Embryonic facial prominence (tissue), 1 donor: ENCODE measurements at regions not wholly inside any gene's neighbourhood (a gene's known extent, or its start where the extent isn't known, plus 50 kb on each side); places are given as distances from the start of the nearest gene placed in this dataset.
"Not testable (repeated sequence)": the region's sequence is repeated elsewhere in the genome, so short reads cannot be mapped to it uniquely, and the experiment has no call there.

ENCODE experiments used
- DNase-seq: peaks from one replicate; pipeline ENCODE4 v3.0.0-alpha.2; 2016; ENCODE audit errors: extremely low spot score

DNA sequence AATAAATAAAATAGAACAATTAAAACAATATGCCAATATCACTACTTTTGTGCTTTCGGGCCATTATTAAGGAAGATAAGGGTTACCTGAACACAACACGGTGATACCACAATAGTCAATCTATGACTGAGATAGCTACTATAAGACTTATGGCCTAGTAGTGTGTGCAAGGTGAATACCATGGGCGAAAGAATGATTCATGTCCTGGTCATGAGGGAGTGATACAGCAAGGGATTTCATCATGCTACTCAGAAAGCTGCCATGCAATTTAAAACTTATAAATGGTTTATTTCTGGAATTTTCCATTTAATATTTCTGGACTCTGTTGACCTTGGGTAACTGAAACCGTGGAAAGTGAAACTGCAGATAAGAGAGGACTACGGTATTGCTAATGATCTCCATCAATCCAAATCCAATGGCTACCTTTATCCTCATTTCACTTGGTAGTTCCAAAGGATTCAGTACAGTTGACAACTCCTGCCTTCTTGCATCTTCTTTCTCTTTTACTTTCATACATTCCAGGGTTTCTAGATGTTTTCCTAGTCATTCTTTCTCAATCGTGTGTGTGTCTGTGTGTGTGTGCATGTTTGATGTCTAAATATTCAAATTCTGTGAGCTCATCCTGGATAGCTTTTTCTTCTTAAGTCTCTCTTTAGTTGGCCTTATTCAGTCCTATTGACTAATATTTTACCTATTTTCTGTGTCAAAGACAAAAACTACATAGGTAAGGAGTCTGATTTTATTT, 100.5 kb upstream of the MAGI2 start:
- DNase-seq: no peak

DNA sequence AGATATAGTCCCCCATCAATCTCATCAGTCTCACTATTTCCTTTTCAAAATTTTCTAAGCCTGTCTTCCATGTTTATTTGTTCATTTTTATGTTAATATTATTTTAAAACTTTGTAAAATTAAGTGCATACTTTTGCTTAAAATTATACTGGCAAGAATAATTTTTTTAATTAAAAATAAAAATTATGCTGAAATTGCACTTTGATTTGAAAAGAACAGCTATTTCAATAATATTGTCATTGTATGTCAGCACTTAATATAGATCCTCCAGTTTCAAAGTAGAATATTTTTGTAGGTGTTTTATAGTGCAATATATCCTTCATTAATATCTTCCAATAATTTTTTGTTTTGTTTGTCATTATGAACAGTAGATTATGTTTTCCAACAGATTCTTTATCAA, 99.0 kb upstream of the MAGI2 start:
- no peak for DNase-seq

DNA sequence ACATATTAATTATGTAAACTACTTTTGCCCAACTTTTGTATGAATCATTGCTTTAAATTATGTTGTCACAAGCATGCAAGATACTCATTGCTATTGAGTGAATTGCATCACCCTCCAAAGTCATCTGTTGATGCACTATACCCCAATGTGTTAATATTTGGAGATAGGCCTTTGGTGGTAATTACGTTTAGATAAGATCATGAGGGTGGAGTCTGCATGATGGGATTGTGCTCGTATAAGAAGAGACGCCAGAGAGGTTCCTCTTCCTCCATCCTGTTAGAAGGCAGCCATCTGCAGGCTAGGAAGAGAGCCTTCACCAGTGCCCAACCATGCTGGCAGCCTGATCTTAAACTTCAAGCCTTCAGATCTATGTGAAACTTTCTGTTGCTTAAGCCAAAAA, 95.3 kb upstream of the MAGI2 start:
- no peak for DNase-seq

DNA sequence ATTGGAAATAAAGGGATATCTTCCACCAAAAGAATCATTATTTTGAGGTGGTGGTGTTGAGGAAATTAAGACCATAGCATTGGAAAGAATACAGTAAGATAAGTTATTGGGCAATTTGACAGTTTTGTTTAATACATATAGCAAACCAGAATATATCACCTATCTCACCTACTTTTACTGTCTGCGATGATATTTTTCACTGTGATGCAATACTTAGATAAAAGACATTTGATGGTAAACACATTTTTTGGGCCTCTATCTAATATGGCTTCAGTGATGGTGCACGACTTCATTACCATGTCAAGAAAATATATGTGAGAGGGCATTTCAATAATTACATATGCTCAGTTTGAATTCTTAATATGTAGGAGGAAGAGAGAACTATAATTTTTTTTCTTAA, 93.7 kb upstream of the MAGI2 start:
- DNase-seq: no peak

DNA sequence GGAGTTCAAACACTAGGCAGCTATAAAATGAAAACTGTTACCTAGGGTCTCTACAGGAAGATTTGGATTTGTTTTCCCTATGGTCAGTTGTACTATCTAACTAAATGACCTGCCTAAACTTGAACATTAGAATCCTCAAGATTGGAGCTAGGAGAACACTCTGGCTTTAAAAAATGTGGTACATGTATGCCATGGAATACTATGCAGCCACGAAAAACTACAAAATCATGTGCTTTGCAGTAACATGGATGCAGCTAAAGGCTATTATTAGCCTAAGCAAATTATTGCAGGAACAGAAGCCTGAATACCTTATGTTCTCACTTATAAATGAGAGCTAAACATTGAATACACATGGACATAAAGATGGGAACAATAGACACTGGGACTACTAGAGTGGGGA, 87.1 kb upstream of the MAGI2 start:
- DNase-seq: no peak

DNA sequence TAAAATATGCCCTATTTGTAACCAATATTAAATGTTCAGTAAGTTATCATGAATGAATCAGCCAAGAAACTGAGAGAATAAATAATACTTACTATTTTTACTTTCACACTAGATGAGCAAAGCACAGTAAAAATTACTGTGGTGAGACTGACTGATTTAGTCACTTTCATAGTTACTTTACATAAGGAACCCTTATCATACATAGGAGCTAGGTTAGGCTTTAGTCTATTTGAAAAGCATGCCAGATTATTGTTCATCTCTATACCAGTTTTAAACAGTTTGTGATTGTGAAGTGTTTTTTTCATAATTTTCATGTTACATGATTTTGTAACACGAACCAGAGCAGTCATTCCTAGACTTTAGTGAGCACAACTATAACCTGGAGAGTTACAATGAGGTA, 80.7 kb upstream of the MAGI2 start:
- no peak for DNase-seq

DNA sequence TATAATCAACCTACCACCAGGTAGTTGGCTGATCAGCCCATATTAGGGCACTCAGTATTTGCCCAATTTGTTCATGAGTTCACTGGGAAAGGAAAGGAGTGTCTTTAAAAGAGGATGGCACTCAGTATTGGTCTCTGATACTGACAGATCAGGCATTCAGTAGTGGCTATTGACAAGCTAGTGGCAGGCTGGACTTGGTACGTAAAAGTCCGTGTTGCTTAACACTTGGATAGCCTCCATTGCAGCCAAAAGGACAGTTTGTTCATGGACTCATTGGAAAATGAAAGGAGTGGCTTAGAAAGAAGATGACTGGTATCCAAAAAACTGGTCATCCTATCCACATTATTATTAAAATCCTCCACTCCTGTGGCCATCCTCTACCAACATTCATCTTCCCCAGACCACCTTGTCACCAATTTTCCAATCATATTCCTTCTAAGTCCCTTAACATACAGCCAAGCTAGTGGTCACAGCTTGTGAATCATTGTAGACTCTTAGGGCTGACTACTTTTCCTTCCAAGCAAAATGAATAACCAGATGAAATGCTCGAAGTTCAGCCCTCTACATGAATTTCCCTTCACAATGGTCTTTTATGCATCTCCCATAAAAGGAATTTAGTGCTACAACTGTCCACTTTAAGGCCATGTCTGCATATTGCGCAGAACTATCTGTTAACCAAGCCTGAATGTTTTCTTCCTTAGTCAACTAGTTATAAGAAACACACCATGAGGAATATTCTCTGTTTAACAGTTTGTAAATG, 78.6 kb upstream of the MAGI2 start:
- DNase-seq: no peak

DNA sequence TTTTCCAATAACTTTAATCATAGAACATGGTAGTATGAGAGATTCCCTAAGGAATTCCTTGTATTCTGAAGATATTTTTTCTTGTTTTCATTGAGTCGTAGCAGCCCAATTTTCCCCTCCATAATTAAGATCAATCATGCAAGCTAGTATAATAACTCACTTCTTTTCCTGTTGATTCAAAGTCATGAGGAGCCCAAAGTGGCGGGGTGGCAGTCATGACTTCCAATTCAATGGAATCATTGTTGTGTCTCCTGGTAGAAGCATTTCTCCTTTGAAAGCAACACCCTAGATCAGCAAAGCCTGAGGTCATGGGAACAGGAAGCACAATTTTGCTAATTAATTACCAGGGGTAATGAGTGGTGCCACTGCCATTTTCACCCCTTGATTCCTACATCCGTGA, 77.6 kb upstream of the MAGI2 start:
- no peak for DNase-seq

DNA sequence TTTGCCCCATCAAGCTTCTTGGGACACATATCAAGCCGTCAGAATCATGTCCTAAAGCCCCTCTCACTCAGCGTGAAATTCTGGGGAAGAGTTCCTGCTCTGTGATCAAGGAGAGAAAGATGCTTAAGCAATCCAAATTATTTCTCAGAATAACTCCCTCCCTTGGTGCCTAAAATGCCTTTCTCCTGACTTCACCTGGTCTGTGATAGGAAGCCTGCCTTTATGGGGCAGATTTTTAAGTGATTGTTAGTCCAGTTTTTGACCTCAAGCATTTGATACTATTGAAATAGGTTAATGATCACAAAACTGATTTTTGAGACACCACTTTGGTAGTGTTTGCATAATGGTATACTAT, 76.4 kb upstream of the MAGI2 start:
- DNase-seq: no peak

DNA sequence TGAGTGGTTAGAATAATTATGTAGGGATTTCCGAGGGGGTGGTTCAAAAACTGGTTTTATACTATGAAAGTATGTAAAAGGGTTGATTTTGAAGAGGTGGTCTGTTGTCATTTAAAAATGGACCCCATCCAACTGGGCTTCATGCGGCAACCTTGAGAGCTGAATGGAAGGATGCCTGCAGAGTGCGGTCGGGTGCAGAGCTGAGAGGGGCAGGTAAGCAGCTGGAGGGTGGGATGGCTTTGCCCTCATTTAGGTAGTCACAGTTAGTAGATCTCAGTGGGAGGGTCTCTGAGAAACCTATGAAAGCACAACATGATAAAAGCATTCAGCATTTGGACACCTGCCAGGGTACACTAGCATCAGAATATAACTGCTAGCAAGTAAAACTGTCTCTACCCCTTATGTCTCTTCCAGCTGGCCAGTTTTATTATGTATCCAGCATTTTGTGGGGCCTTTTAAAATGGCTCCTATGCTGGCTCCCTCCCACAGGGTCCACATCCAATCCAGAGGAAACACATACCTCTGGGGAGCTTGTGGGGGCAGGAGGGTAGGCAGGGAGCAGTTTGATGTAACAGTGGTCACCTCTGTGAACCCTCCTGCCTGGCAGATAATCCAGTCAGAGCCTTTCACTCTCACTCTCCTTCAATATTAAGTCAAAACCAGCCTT, 75.9 kb upstream of the MAGI2 start:
- DNase-seq: no peak

DNA sequence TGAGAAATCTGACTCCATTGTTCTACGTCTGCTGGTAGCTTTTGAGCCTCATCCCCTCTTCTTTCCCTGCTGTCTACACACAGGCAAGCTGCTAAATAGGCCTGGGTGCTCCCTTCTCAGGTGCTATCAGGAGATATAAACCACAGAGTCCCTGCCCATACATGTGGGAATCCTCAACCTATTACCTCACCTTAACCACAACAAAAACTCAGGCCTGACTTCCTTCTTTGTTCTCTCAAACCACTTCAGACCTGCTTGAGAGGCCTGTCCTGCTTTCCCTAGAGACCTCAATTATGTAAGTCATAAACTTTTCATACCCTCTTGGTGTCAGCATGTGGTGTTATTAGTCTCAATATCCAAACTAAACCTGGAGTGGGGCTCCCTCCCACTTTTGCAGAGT, 75.0 kb upstream of the MAGI2 start:
- DNase-seq: no peak

DNA sequence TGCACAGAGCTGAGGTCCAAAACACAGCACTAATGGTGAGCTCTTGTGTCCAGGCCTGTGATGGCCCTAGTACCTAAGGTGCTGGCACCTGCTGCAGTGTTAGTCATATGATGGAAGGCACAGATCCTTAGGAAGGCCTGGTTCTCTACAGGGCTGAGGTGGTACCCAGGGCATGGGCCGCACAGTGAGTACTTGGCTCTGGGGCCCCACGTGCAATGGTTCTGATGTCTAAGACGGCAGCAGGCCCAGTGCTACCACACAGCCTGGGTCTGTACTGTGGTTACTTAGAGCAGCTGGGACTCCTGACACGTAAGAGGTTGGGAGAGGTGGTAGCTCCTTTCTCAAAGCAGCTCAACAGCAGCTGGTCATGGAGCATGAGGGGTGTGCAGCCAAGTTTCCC, 70.6 kb upstream of the MAGI2 start:
- DNase-seq: no peak

DNA sequence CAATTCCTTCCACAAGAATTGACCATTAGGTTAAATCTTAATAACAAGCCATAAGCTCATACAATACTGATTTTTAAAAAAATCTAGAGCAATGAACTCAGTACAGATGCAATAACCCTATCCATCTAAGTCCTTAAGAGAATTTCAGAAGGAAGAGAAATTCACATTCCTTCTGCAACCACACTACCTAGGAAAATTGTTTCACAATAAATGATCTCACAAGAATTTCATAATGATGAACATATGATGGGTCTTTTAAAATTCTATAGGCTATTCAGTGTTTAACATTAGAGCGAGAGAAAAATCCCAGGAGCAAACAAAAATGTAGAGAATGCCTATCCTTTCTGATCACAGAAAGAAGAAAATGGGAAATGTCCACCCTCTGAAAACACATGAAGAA, 70.0 kb upstream of the MAGI2 start:
- DNase-seq: no peak

DNA sequence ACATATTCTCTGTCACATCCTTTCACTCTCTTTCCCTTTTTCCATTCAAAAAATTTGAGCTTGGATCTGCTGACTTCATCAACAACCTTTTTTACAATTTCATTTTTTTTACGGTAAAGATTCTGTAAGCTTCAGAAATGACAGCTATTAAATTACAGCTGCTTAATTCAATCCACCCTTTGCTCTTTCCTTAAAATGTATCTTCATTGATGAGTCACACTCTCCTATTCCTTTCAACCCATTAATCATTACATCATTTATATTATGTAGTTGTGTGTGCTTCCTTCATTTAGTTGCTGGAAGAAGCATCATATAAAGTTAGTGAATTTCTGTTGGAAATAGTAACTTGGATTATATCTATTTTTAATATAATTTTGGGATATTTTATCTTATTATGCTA, 67.1 kb upstream of the MAGI2 start:
- DNase-seq: no peak

DNA sequence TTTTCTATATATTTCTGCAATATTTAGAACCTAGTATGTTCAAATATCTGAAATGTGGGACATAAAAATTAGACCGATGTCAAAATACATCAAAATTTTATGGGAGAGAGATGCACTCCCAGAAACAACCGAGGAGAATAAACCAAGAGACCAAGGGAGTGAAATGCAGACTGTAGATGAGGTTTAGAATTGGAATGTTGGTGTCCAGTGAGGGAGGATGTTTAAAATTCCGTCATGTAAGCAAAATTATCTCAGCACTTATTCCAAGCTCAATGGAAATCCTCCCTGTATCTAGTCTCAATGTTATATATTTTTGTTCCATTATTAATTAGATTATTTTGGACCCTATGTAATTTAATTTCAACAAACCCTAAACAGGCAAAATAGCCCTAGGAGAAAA, 61.9 kb upstream of the MAGI2 start:
- DNase-seq: no peak

DNA sequence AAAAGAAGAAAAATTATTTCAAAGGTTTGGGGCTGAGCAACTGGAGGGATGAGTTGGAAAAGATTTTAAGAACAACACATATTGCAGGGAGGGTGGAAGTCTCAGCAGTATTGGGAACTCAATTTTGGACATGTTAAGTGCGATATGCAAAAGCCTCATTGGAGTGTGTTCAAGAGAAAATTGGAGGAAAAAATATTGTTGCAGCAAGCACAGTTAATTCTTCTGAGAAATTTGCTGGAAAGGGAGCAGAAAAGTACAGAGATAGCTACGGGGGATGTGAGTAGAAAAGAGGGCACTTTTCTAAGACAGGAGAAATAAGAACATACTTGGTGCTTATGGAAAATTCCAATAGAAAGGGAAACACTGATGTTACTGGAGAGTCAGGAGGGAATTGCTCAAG, 59.8 kb upstream of the MAGI2 start:
- DNase-seq: no peak

DNA sequence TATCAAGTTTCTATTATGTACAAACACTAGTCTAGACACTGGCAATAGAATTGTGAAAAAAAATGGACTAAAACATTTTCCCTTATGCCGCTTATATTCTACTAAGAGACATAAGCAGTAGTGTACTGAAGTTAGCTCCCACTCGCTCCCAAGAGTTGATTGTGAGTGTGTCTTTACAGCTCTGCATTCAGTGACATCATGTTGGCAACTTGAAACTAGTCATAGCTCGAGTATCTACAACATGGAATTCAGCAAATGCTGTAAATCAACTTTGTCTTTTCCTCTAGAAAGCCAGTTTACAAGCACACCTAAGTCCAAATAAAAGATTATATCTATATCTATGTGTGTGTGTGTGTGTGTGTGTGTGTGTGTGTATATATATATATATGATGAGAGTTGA, 58.8 kb upstream of the MAGI2 start:
- no peak for DNase-seq

DNA sequence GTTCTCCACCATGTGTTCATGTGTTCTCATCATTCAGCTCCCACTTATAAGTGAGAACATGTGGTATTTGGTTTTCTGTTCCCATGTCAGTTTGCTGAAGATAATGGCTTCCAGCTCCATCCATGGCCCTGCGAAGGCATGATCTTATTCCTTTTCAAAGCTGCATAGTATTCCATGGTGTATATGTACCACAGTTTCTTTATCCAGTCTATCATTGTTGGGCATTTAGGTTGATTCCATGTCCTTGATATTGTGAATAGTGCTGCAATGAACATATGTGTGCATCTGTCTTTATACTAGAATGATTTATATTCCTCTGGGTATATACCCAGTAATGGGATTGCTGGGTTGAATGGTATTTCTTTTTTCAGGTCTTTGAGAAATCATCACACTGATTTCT, 57.6 kb upstream of the MAGI2 start:
- DNase-seq: not testable (repeated sequence)

DNA sequence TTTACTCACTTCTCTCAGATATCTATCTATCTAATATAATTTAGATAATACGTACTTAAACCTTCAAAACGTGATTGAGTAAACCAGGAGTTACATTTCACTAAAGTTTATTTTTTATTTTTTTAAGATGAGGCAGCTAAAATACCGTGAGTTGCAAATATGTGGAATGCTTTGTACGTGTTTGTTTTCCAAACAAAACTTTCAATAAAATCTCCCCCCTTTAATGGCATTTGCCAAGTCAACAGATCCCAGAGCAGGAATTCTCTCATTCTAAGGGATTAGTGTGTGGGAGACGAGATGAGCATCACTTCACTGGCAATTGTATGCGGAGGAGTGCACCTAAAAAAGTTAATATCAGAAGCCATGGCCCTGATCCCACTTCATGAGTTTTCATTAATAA, 53.7 kb upstream of the MAGI2 start:
- DNase-seq: no peak

DNA sequence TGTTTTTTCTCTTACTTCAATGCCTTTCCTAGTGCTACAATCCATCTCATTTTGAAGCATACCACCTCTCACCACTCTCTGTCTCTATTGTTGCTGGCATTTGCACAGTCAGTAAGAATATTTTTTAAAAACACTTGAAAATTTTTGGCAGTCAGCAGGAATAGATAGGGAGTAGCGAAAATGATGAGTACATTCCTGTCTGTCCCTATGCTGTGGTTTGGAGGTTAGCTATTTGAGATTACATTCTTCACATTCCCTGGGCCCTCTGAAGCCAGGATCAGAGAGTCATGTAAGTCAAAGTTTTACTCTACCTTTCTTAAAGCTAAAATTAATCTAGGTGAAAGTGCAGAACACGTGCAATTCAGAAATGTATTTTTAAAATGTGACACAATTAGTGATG, 53.0 kb upstream of the MAGI2 start:
- no peak for DNase-seq

DNA sequence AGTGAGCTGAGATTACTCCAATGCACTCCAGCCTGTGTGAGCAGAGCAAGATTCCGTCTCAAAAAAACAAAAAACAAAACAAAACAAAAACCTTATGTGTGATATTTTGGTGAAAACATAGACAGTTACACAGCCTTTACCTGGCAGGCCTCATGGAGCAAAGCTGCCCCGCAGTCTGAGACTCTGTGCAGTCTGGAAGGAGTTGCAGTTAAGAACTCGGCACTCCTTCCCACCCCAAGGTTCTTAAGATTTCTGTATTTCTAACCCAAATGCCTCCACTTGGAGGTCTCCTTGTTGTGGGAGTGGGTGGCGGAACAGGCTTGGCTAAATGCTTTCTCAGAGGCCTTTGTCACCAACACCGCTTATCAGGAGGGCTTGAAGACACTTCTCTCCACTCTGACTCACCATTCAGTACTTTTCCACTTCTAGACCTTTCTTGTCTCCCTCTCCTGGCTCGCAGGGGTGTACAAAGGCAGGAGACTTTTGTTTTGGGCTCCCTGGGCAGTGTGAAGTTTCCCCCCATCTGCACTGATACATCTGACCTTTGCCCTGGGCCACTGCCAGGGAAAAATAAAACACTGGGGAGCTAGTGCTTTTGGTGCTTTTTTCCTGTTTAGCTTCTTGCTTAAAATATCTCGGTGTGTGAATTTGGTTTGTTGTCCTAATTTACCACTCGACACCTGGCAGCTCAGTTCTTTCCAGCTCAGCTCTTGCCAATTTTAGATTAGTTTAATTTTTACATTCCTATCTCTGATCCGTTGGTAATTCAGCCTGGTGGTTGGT, 51.3 kb upstream of the MAGI2 start:
- no peak for DNase-seq
